Hepatocyte (in vitro differentiated cells): ENCODE measurements at regions not wholly inside any gene's neighbourhood (a gene's known extent, or its start where the extent isn't known, plus 50 kb on each side); places are given as distances from the start of the nearest gene placed in this dataset.

Source experiments
- DNase-seq: peaks from one replicate; pipeline ENCODE4 v3.0.0-alpha.2; 2016; ENCODE audit warnings: low spot score
- H2AFZ ChIP-seq: fragments of 200-600 bp; sonication (generic); 2 replicates; pipeline ENCODE4 v1.6.0; 2016; ENCODE audit warnings: antibody characterized with exemption, mild to moderate bottlenecking
- H3K27ac ChIP-seq: fragments of 200-600 bp; sonication (generic); 2 replicates; pipeline ENCODE4 v1.5.1; 2016; ENCODE audit warnings: mild to moderate bottlenecking
- H3K27me3 ChIP-seq: fragments of 200-600 bp; sonication (generic); 2 replicates; pipeline ENCODE4 v1.6.1; 2016
- H3K36me3 ChIP-seq: fragments of 200-600 bp; sonication (generic); replicated peaks from 2 replicates; pipeline ENCODE4 v1.5.1; 2016; ENCODE audit warnings: low read depth; ENCODE audit not compliant: insufficient read depth
- H3K4me1 ChIP-seq: fragments of 200-600 bp; sonication (generic); 2 replicates; pipeline ENCODE4 v1.5.1; 2016; ENCODE audit warnings: mild to moderate bottlenecking, moderate library complexity; ENCODE audit not compliant: insufficient read depth
- H3K4me2 ChIP-seq: fragments of 200-600 bp; sonication (generic); 2 replicates; pipeline ENCODE4 v1.6.0; 2016
- H3K4me3 ChIP-seq: fragments of 200-600 bp; sonication (generic); 2 replicates; pipeline ENCODE4 v1.5.1; 2016; ENCODE audit warnings: mild to moderate bottlenecking
- H3K79me2 ChIP-seq: fragments of 200-600 bp; sonication (generic); 2 replicates; pipeline ENCODE4 v1.6.0; 2017; ENCODE audit warnings: mild to moderate bottlenecking
- H3K9me2 ChIP-seq: fragments of 200-600 bp; sonication (generic); replicated peaks from 2 replicates; pipeline ENCODE4 v1.6.0; 2017; ENCODE audit warnings: mild to moderate bottlenecking; ENCODE audit not compliant: insufficient read depth
- H3K9me3 ChIP-seq: fragments of 200-600 bp; sonication (generic); 2 replicates; pipeline ENCODE4 v1.5.1; 2016; ENCODE audit warnings: low read depth, mild to moderate bottlenecking
- H4K20me1 ChIP-seq: fragments of 200-600 bp; sonication (generic); 2 replicates; pipeline ENCODE4 v1.6.0; 2016; ENCODE audit warnings: mild to moderate bottlenecking; ENCODE audit not compliant: insufficient read depth, poor library complexity, severe bottlenecking
- CTCF ChIP-seq: fragments of 200-600 bp; sonication (generic); IDR thresholded peaks from 2 replicates; pipeline ENCODE4 v1.5.1; 2016; ENCODE audit warnings: antibody characterized with exemption, mild to moderate bottlenecking; ENCODE audit not compliant: poor library complexity
- EZH2 ChIP-seq: fragments of 200-600 bp; sonication (generic); IDR thresholded peaks from 2 replicates; pipeline ENCODE4 v1.6.1; 2016; ENCODE audit warnings: antibody characterized with exemption, mild to moderate bottlenecking, borderline replicate concordance
- EZH2phosphoT487 ChIP-seq: fragments of 200-600 bp; sonication (generic); IDR thresholded peaks from one replicate; pipeline ENCODE4 v1.6.1; 2018; ENCODE audit warnings: antibody characterized with exemption, mild to moderate bottlenecking, low read depth, moderate library complexity; ENCODE audit not compliant: unreplicated experiment, severe bottlenecking
- WGBS: methylation state at CpG from one replicate; pipeline ENCODE4 v1.1.6; 2016; ENCODE audit warnings: low lambda C conversion rate; ENCODE audit errors: missing lambda C conversion rate; 5-methylcytosine and 5-hydroxymethylcytosine counted together

GRCh38 chr19:5220361-5220760 lies 120.3 kb downstream of the PTPRS start:
- Histone ChIP-seq H3K27me3 (no peaks in the 10 kb centered on the region), H3K9me2 (no peaks in the 10 kb centered on the region), H3K4me1 (no peaks in the 10 kb centered on the region), H4K20me1 (no peaks in the 10 kb centered on the region), H2AFZ (no peak overlapping the region), H3K79me2 (no peaks in the 10 kb centered on the region), H3K4me2 (no peak overlapping the region), H3K27ac (no peak overlapping the region), H3K36me3 (no peaks in the 10 kb centered on the region), H3K9me3 (no peaks in the 10 kb centered on the region), H3K4me3 (no peak overlapping the region)
- WGBS = 95% methylated on average over 5 of the region's 5 CpGs
- no peak for TF ChIP-seq EZH2
- DNase-seq = no peak

- Histone ChIP-seq H3K4me3 (no peak overlapping the region), H3K9me2 (no peaks in the 10 kb centered on the region), H3K4me2 (no peak overlapping the region), H2AFZ (no peak overlapping the region), H3K27ac (no peak overlapping the region), H4K20me1 (no peaks in the 10 kb centered on the region), H3K27me3 (no peaks in the 10 kb centered on the region), H3K9me3 (no peaks in the 10 kb centered on the region), H3K36me3 (no peaks in the 10 kb centered on the region), H3K4me1 (no peaks in the 10 kb centered on the region), H3K79me2 (no peaks in the 10 kb centered on the region)
- no peak for DNase-seq
- WGBS = 95% methylated on average over 27 of the region's 27 CpGs
- no peak for TF ChIP-seq EZH2phosphoT487
- no peak for TF ChIP-seq EZH2
- no peak for TF ChIP-seq CTCF
Measured at GRCh38 chr19:5219551-5220304, 120.9 kb downstream of the PTPRS start.

GRCh38 chr19:5218963-5219530 lies 121.6 kb downstream of the PTPRS start:
- Histone ChIP-seq H3K27ac (no peak overlapping the region), H3K4me3 (no peak overlapping the region), H3K4me1 (no peaks in the 10 kb centered on the region), H3K9me2 (no peaks in the 10 kb centered on the region), H3K27me3 (no peaks in the 10 kb centered on the region), H3K4me2 (no peak overlapping the region), H3K9me3 (no peaks in the 10 kb centered on the region), H3K36me3 (no peaks in the 10 kb centered on the region), H2AFZ (no peak overlapping the region), H3K79me2 (no peaks in the 10 kb centered on the region), H4K20me1 (no peaks in the 10 kb centered on the region)
- TF ChIP-seq EZH2phosphoT487 = no peak
- no peak for TF ChIP-seq CTCF
- no peak for TF ChIP-seq EZH2
- DNase-seq = no peak
- WGBS = 96% methylated on average over 8 of the region's 8 CpGs

- Histone ChIP-seq H3K36me3 (no peaks in the 10 kb centered on the region), H3K4me3 (no peak overlapping the region), H3K79me2 (no peaks in the 10 kb centered on the region), H3K4me2 (no peak overlapping the region), H3K9me3 (no peaks in the 10 kb centered on the region), H4K20me1 (no peaks in the 10 kb centered on the region), H2AFZ (no peak overlapping the region), H3K9me2 (no peaks in the 10 kb centered on the region), H3K27me3 (no peaks in the 10 kb centered on the region), H3K4me1 (no peaks in the 10 kb centered on the region), H3K27ac (no peak overlapping the region)
- 96% methylated on average over 12 of the region's 12 CpGs for WGBS
- TF ChIP-seq CTCF (no peak), EZH2phosphoT487 (no peak), EZH2 (no peak)
- DNase-seq = no peak
Measured at GRCh38 chr19:5218255-5218855, 122.3 kb downstream of the PTPRS start.
